GM18498 (cell line): ENCODE measurements at regions not wholly inside any gene's neighbourhood (a gene's known extent, or its start where the extent isn't known, plus 50 kb on each side); places are given as distances from the start of the nearest gene placed in this dataset.

Experiments
- ATAC-seq: cut with Tn5 transposase; IDR thresholded peaks from one replicate; pipeline ENCODE4 v1.9.1; 2021; ENCODE audit warnings: mild to moderate bottlenecking, moderate library complexity; ENCODE audit not compliant: unreplicated experiment

- no peak for ATAC-seq
Measured at GRCh38 chr4:45795135-45795534, 328.7 kb downstream of the GABRG1 start.

DNA sequence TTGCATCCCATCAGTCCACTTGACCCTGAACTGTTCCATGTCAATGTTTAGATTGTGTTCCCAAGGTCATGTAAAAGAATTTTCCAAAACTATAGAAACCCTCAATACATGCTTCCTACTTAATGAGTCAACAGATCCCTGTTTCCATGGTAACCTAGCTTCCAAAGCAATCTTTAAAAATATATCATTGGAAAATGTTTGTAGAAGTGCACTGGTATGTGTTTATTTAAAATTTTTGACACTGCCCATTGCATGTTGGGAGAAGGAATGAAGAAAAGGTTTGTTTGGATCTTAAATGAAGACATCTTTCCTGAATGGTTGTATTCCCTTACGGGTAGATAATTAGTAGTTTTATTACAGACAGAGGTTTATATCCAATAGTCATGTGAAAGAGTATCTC lies 345.3 kb downstream of the GABRG1 start:
- no peak for ATAC-seq

- no peak for ATAC-seq
Measured at GRCh38 chr4:45776146-45776545, 347.7 kb downstream of the GABRG1 start.

- ATAC-seq = no peak
Measured at GRCh38 chr4:45770958-45771357, 352.9 kb downstream of the GABRG1 start.

DNA sequence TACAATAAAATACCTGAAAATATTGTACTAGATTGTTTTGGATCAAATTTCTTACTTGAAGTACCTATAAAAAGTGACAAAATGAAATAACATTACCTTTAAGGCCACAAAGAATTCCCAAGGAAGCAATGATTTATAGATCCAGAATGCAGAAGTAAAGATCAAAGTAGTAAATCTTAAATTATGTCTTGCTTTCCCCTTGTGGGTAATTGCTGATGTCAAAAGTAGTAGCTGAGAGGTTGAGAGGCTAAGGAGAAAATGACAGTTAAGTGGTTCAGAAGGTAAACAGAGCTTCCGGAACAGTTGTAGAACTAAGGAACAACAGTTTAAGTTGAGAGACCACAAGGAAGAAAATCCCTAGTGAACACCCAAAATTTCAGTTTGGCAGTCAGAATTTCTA lies 358.3 kb downstream of the GABRG1 start:
- ATAC-seq = no peak

GRCh38 chr4:45751877-45752530 lies 371.9 kb downstream of the GABRG1 start:
- ATAC-seq = no peak

DNA sequence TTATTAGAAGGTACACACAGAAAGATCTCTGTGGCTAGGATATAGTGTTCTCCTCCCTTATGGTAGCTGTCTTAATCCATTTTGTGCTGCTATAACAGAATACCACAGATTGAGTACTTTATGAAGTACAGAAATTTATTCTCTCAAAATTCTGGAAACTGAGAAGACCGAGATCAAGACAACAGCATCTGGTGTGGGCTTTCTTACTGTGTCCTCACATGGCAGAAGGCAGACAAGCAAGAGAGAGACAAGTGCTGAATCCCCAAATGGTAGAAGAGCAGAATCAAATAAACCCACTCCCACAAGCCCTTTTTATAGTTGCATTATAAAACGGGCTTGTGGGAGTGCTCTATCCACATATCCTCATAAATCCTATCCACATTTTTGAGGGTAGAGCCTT lies 373.1 kb downstream of the GABRG1 start:
- no peak for ATAC-seq

DNA sequence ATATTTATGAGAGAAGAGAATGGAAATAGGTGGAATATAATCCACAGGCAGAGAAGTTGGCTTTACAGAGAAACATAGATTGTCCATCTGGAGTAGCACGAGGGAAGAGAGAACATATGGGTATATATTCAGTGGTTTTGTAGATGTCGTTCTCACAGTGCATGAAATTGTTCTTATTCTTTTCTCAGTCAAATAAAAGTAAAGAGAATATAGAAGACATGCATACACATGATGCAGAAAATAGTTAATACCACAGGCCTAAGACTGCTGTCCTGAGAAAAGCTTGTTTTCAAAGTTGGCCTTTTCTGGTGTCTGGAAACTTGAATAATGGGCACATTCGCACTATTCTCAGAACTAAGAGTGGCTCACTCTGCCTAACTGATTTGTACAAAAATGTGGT lies 378.1 kb downstream of the GABRG1 start:
- ATAC-seq = no peak

DNA sequence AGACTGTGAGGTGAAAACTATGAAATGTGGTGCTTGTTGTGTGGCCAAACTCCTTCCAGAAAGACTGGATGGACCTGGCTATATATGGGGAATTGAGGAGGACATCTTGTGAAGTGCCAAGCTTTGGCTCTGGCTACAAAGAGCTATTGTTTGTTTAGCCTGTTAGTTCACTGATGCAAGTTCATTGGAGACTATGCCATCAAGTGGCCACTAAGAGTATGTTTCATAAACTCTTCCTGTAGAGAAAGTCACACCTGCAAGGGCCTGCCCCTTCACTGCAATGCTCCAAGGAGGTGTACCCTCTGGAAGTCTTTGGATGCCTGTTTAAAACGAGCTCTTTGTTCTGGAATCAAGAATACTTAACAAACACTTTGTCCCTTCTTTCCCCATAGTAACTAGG lies 382.0 kb downstream of the GABRG1 start:
- ATAC-seq = no peak

- no peak for ATAC-seq
Measured at GRCh38 chr4:45732161-45732560, 391.7 kb downstream of the GABRG1 start.

DNA sequence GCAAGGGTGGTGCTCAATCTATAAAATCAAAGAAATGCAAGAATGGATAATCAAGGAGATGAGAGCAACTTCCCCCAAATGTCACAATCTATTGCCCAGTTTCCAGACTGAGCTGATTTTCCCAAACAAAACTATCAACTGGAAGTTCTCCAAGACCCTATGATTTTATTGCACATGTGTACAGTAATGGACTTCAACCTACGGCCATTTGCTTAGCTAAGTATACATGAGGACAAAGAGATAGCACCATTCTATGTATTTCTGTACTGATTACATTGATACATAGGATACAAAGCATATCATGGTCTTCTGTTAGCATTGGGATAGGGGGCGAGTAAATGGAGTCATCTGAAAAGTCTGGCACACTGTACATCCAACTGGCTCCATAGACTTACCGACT lies 407.8 kb downstream of the GABRG1 start:
- no peak for ATAC-seq

- ATAC-seq = no peak
Measured at GRCh38 chr4:45713996-45714395, 409.9 kb downstream of the GABRG1 start.

DNA sequence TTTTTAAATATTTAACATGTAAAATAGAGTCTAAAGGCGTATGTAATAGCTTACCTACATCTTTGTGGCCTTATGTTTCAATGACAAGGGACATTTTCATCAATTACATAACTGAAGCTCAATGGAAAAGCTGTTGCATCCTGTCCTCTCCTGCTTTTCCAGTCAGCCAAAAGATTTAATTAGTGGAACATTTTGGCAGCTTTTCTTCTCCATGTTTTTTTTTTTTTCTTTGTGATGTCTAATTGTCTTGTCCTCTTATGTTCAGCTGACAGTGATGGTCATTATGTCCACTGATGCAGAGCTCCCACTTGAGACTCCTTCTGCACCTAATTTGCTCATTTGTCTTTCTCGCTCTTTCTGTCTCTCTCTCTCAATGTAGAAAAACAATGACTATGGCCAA lies 422.2 kb downstream of the GABRG1 start:
- ATAC-seq = no peak

DNA sequence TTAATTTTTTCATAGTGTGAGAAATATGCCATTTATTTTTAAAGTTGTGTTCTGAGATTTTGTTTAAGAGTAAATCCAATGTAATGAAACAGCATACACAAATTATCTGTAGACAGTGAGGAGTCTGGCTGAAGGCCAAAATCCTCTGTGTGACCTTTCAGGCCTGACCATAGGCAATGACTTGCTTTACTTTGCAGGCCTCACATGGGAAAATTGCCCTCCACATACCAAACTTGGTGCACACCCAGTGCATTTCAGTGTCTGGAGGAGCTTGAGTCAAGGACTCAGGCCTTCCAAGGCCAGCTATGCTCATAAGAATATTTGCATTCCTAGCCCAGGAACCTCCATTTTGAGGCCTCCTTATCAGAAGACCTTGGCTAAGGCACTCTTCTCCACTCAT lies 430.1 kb downstream of the GABRG1 start:
- no peak for ATAC-seq

GRCh38 chr4:45692131-45692735 lies 431.6 kb downstream of the GABRG1 start:
- ATAC-seq = no peak

- no peak for ATAC-seq
Measured at GRCh38 chr4:45688341-45688740, 435.5 kb downstream of the GABRG1 start.

- no peak for ATAC-seq
Measured at GRCh38 chr4:45679411-45679810, 444.4 kb downstream of the GABRG1 start.

DNA sequence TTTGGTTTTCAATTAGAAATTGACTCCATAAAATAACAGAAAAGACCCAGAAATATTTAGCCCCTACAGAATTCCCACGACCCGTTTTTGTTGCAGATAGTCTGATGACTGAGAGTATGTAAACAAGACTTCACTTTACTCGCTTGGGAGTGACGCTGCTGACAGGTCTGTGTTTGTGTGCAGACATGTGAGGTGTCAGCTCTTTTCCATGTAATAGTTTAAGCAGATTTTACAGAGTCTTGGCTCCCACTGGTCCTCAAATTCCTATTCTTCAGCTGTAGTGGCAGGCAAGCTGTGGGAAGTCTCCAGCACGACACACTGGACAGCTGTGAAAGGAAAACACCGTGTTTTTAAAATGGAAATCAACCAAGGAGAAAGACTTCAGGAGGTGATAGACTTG lies 455.7 kb downstream of the GABRG1 start:
- ATAC-seq = no peak

DNA sequence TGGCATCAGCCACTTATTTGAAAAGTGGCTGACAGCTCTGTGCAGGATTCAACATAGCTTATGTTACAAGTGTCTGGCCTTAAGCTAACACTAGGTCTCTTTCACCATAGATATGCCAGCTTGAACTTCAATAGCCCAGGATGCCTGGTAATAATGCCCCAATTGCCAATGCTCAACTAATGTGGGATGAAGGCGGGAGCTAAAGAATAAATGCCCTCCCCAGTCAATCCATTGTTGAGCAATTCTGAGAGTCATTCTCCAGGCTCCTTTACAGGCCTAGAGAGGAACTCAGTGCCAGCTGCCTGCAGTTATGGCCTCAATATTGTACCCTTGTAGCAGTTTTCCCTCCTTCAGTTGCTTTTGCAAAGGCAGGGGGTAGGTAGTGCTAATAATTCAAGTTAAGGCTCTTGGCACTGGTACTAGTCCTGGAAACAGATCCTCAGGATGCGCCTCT lies 460.2 kb downstream of the GABRG1 start:
- ATAC-seq = no peak

GRCh38 chr4:45663003-45663402 lies 460.9 kb downstream of the GABRG1 start:
- ATAC-seq = no peak

GRCh38 chr4:45661893-45662292 lies 462.0 kb downstream of the GABRG1 start:
- ATAC-seq = no peak

DNA sequence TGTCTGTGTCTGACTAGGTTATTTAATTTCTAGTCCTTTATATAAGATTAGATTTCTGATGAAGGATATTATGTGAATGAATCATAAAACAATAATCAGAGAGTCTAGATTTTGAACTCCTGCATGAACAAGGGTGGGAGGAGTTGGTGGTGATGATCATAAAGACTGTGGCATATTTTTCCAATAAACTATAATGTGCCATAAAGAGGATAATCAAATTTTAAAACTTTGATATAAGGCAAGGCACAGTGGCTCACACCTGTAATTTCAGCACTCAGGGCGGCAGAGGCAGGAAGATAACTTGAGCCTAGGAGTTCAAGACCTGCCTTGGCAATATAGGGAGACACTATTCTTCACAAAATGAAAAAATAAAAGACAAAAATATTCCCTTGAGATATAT lies 473.3 kb downstream of the GABRG1 start:
- no peak for ATAC-seq

GRCh38 chr4:45648846-45649245 lies 475.0 kb downstream of the GABRG1 start:
- no peak for ATAC-seq
